HEK293T (cell line): ENCODE measurements at regions not wholly inside any gene's neighbourhood (a gene's known extent, or its start where the extent isn't known, plus 50 kb on each side); places are given as distances from the start of the nearest gene placed in this dataset.

Experiments
- BHLHE40 ChIP-seq: fragments of 450-650 bp; IDR thresholded peaks from 2 replicates; pipeline ENCODE4 v1.6.1; 2016; ENCODE audit warnings: mild to moderate bottlenecking, moderate library complexity, borderline replicate concordance
- TARDBP ChIP-seq: fragments of 450-650 bp; IDR thresholded peaks from 2 replicates; pipeline ENCODE4 v1.6.1; 2016
- ZNF384 ChIP-seq: fragments of 450-650 bp; IDR thresholded peaks from 2 replicates; pipeline ENCODE4 v1.6.1; 2016

GRCh38 chr4:177737387-177737940 is 295.2 kb upstream of the AGA start:
- TF ChIP-seq ZNF384, result no peak
- no peak for TF ChIP-seq BHLHE40
- no peak for TF ChIP-seq TARDBP
